MV-4-11 (cell line): ENCODE measurements at regions not wholly inside any gene's neighbourhood (a gene's known extent, or its start where the extent isn't known, plus 50 kb on each side); places are given as distances from the start of the nearest gene placed in this dataset.
"Not testable (repeated sequence)": the region's sequence is repeated elsewhere in the genome, so short reads cannot be mapped to it uniquely, and the experiment has no call there.

Experiments used
- DNase-seq: peaks from one replicate; lab custom pipeline; 2025; lab: John Stamatoyannopoulos, UW

- DNase-seq, result peak; percentile 57
Measured at GRCh38 chr3:69647511-69648110, 91.7 kb upstream of the MITF start.

- DNase-seq, result no peak
Measured at GRCh38 chr3:69647081-69647480, 92.2 kb upstream of the MITF start.

GRCh38 chr3:69646287-69647067 lies 92.8 kb upstream of the MITF start:
- DNase-seq, result no peak

GRCh38 chr3:69642606-69643005 lies 96.7 kb upstream of the MITF start:
- no peak for DNase-seq

GRCh38 chr3:69639851-69640250 lies 99.4 kb upstream of the MITF start:
- DNase-seq, result no peak

GRCh38 chr3:69628951-69629350 lies 110.3 kb upstream of the MITF start:
- DNase-seq, result no peak

GRCh38 chr3:69613286-69613685 lies 126.0 kb upstream of the MITF start:
- DNase-seq, result no peak

- DNase-seq, result no peak
Measured at GRCh38 chr3:69612791-69613190, 126.5 kb upstream of the MITF start.

GRCh38 chr3:69609566-69609965 lies 129.7 kb upstream of the MITF start:
- not testable (repeated sequence) for DNase-seq

GRCh38 chr3:69607466-69608305 lies 131.6 kb upstream of the MITF start:
- no peak for DNase-seq

GRCh38 chr3:69605867-69606266 lies 133.4 kb upstream of the MITF start:
- DNase-seq, result no peak

GRCh38 chr3:69604735-69605450 lies 134.4 kb upstream of the MITF start:
- DNase-seq, result no peak

GRCh38 chr3:69602112-69602511 lies 137.2 kb upstream of the MITF start:
- no peak for DNase-seq

GRCh38 chr3:69594286-69594685 lies 145.0 kb upstream of the MITF start:
- no peak for DNase-seq

- no peak for DNase-seq
Measured at GRCh38 chr3:69591164-69591736, 148.0 kb upstream of the MITF start.

- no peak for DNase-seq
Measured at GRCh38 chr3:69590111-69590510, 149.2 kb upstream of the MITF start.

GRCh38 chr3:69588170-69588569 lies 151.1 kb upstream of the MITF start:
- DNase-seq, result no peak

- no peak for DNase-seq
Measured at GRCh38 chr3:69585472-69585871, 153.8 kb upstream of the MITF start.

- DNase-seq, result no peak
Measured at GRCh38 chr3:69582044-69582443, 157.2 kb upstream of the MITF start.

- no peak for DNase-seq
Measured at GRCh38 chr3:69579306-69580041, 159.8 kb upstream of the MITF start.

- DNase-seq, result no peak
Measured at GRCh38 chr3:69569520-69569919, 169.7 kb upstream of the MITF start.
